Activated CD4-positive, alpha-beta T cell treated with anti-CD3 and anti-CD28 coated beads, Interleukin-2, Interleukin-6, amounts not matched to agents 100 ng/mL and 50 ng/mL, durations not matched to agents 16 hours and 8 hours (primary cell): ENCODE measurements at regions not wholly inside any gene's neighbourhood (a gene's known extent, or its start where the extent isn't known, plus 50 kb on each side); places are given as distances from the start of the nearest gene placed in this dataset.

Experiments
- DNase-seq: peaks from one replicate; pipeline ENCODE4 v3.0.0-alpha.2; 2020

DNA sequence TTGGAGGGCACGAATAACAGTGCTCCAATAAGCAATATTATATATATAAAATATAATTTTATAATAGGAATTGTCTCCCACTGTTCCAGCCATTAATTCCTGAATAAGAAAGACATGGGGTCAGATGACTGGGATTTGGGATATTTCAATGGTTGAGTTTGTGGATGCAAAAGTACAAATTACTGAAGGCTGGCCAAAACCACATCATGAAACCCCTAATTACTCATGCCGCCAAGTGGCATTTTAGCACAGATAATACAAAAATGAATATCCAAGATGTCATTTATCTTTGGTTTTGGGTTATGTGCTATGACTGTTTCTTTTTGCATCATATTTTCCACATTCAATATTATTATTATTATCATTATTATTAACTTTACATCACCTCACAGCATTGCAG is 261.4 kb upstream of the TBX3 start:
- no peak for DNase-seq

- DNase-seq, result no peak
Measured at GRCh38 chr12:114944736-114945135, 260.8 kb upstream of the TBX3 start.

GRCh38 chr12:114943601-114944000 is 259.6 kb upstream of the TBX3 start:
- DNase-seq, result no peak

DNA sequence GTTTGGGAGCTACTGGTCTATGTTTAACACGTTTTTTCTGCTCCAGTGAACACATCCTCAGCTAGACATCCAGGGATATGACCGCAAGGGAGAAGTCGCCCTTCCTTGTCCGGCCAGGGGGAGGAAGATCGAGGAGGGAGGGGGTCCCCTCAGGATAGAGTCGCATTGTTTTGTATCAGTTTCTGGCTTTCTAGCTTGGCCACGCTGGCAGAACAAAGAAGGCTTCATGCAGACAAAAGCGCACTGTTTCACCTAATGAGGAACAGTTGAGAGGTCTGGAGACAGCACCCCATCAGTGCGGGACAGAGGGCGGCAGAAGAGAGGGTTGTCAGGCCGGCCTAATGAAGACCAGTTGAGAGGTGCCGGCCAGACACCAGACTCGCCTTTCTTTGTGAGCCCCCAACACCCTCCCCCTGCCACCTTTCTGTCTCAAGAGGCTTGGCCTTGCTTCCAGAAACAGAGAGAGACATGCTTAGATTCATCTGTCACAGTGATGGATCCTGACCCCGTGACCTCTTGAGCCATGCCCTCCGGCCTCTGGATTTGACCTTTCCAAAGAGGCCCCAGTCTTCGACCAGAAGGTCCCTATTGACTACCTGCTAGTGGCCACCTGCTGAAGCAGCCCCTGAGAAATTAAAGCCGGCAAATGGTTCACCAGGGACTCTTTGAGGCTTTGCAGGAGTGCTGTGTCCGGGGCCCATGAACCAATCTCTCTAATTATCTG is 254.7 kb upstream of the TBX3 start:
- DNase-seq, result no peak

GRCh38 chr12:114936148-114937079 is 252.4 kb upstream of the TBX3 start:
- DNase-seq, result no peak

- no peak for DNase-seq
Measured at GRCh38 chr12:114935658-114936057, 251.7 kb upstream of the TBX3 start.

- DNase-seq, result no peak
Measured at GRCh38 chr12:114933428-114934160, 249.6 kb upstream of the TBX3 start.

GRCh38 chr12:114932806-114933205 is 248.8 kb upstream of the TBX3 start:
- DNase-seq, result no peak

GRCh38 chr12:114931025-114931424 is 247.1 kb upstream of the TBX3 start:
- DNase-seq, result no peak

- DNase-seq, result no peak
Measured at GRCh38 chr12:114926341-114926740, 242.4 kb upstream of the TBX3 start.

DNA sequence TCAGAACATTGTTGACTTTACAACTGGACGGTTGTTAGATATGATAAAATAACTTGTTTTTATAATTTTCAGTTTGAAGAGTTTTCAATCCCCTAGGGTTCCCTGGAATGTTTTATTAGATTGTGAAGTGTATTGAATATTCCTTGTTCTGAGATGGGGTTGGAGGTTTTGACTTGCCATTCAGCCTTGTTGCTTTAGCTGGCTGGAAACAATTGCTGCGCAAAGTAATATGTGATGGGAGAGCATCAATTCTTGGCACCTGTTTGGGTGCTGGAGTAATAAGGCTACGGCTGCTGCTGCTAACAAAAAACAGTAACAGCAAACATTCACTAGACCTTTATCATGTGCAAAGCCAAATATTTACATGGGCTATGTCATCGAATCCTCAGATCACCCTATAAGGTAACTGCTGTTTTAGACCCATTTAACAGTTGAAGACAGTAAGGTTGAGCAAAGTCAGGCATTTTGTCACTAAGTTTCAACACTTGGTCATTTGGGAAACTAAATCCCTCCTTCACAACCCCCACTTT is 241.0 kb upstream of the TBX3 start:
- no peak for DNase-seq

GRCh38 chr12:114921781-114922180 is 237.8 kb upstream of the TBX3 start:
- no peak for DNase-seq

GRCh38 chr12:114920771-114921554 is 237.0 kb upstream of the TBX3 start:
- DNase-seq, result no peak

- DNase-seq, result no peak
Measured at GRCh38 chr12:114919479-114919878, 235.5 kb upstream of the TBX3 start.

DNA sequence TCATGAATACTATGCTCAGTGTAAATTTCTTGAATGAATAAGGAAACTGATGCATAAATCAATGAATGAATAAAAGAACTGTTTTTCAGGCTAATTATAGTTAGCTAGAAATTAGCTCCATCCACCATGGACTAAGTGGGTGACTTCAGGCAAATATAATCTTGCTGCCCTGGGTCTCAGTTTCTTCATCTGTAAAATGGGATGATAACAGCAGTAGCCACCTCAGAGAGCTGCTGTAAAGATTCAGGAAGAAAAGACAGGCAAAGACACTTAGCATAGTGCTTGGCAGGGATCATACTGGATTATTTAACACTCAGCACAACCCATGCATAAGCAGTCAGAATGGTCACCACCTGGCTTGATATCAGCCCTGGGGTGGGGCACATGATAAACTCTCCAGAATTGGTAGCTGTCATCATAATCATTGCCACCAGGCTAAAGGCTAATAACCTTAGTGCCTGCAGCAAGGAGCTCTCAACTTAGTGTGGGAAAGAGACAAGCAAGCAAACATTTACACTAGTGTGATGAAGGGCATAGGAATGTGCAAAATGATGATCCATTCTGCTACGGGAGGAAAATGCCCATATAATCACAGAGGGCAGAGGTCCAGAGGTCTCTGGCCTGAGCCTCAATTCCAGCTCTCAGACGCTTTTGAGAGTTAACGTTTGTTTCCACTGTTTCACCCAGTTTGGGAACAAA is 234.7 kb upstream of the TBX3 start:
- no peak for DNase-seq

DNA sequence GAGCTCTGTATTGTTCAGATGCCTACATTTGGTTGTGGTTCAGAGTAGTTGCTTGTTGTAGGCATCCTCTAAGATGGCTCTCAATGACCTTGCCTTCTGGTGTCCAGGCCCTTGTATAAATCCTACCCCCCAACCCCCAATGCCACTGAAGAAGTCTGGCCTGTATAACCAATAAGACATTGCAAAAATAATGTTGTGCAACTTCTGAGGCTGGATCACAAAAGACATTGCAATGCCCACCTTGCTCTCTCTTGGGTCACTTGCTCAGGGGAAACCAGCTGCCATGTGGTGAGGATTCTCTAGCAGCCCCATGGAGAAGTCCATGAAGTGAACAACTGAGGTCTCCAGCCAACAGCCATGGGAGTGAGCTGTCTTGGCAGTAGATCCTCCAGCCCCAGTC is 234.0 kb upstream of the TBX3 start:
- DNase-seq, result no peak

GRCh38 chr12:114917307-114917706 is 233.3 kb upstream of the TBX3 start:
- DNase-seq, result no peak

GRCh38 chr12:114916541-114916940 is 232.6 kb upstream of the TBX3 start:
- no peak for DNase-seq

- DNase-seq, result no peak
Measured at GRCh38 chr12:114916124-114916523, 232.1 kb upstream of the TBX3 start.

DNA sequence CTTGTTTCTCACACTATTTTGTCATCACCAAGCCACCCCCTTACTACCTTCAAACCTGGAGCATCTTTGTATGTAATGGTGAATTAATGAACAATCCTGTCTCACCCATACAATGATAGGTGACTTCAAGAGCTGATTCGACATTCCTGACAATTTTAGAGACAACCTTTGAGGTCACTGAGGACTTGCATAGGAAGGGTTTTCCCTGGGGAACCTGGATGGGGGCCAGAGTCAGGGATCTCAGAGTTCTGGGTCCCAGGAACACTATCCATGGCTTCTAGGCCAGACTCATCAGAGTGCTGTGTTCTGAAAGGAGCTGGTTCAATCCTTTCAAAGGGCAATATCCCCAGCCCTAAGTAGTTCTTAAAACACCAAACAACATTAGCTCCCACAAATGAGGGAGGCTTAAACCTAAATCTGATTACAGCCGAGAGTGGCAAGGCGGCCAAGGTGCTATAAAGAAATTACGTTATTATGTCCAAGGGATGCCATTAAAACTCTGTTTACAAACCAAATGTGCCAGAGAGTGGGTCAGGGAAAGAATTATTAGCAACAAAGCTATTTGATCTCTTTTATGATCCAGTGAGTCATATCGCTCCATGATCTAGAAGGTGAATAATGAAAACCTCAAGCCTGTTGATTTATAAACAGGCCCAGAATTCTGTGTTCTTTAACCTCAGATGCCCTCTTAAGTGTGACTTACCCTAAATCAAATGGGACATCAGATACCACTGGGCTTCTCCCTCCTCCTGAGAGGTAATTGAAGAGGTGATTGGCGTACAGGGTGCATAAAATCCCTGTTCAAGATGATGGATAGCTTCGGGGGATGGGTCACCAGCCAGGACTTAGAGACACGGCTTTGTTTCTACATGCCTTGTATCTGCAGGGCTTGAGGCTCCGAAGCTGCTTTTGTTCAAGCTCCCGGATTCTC is 230.2 kb upstream of the TBX3 start:
- DNase-seq, result no peak

DNA sequence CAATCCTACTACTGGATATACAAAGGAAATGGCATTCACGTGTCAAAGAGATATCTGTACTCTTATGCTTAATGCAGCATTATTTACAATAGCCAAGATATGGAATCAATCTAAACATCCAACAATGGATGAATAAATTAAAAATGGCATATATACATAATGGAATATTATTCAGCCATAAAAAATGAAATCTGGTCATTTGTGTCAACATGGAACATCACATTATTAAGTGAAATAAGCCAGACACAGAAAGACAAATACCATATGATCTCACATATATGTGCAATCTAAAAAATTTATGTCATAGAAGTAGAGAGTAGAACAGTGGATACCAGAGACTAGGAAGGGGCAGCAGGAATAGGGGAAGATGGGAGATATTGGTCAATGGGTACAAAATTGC is 228.8 kb upstream of the TBX3 start:
- DNase-seq, result no peak
